B cell (primary cell): ENCODE measurements at regions not wholly inside any gene's neighbourhood (a gene's known extent, or its start where the extent isn't known, plus 50 kb on each side); places are given as distances from the start of the nearest gene placed in this dataset.

Experiments used
- EZH2 ChIP-seq: IDR thresholded peaks from 2 replicates; pipeline ENCODE4 v1.6.1; 2012; ENCODE audit warnings: borderline replicate concordance, low read depth, mild to moderate bottlenecking, moderate library complexity, low read length; ENCODE audit not compliant: insufficient read depth, poor library complexity, severe bottlenecking
- TF ChIP-seq, protein P1 (sequence below): fragments of 200-600 bp; IDR thresholded peaks from one replicate; pipeline ENCODE4 v1.8.0; 2022; ENCODE audit warnings: antibody characterized with exemption, mild to moderate bottlenecking

- TF ChIP-seq, protein P1, sequence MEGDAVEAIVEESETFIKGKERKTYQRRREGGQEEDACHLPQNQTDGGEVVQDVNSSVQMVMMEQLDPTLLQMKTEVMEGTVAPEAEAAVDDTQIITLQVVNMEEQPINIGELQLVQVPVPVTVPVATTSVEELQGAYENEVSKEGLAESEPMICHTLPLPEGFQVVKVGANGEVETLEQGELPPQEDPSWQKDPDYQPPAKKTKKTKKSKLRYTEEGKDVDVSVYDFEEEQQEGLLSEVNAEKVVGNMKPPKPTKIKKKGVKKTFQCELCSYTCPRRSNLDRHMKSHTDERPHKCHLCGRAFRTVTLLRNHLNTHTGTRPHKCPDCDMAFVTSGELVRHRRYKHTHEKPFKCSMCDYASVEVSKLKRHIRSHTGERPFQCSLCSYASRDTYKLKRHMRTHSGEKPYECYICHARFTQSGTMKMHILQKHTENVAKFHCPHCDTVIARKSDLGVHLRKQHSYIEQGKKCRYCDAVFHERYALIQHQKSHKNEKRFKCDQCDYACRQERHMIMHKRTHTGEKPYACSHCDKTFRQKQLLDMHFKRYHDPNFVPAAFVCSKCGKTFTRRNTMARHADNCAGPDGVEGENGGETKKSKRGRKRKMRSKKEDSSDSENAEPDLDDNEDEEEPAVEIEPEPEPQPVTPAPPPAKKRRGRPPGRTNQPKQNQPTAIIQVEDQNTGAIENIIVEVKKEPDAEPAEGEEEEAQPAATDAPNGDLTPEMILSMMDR, result no peak
- TF ChIP-seq EZH2, result no peak
These were observed 122.5 kb upstream of the CDK13 start for GRCh38 chr7:39827571-39827970.
